MM.1S (cell line): ENCODE measurements at regions not wholly inside any gene's neighbourhood (a gene's known extent, or its start where the extent isn't known, plus 50 kb on each side); places are given as distances from the start of the nearest gene placed in this dataset.

Experiments
- DNase-seq: peaks from one replicate; pipeline ENCODE4 v3.0.0-alpha.2; 2015
- H2AFZ ChIP-seq: fragments of 300-600 bp; sonication (generic); 2 replicates; pipeline ENCODE4 v1.6.0; 2016; ENCODE audit warnings: antibody characterized with exemption, low read length
- H3F3A ChIP-seq: fragments of 300-600 bp; sonication (generic); 2 replicates; pipeline ENCODE4 v1.6.1; 2016; ENCODE audit warnings: mild to moderate bottlenecking, antibody characterized with exemption, low read length, moderate library complexity, mixed read lengths; ENCODE audit not compliant: insufficient read depth
- H3K27ac ChIP-seq: fragments of 300-600 bp; sonication (generic); 2 replicates; pipeline ENCODE4 v1.5.1; 2016; ENCODE audit warnings: mild to moderate bottlenecking, low read length
- H3K27me3 ChIP-seq: fragments of 300-600 bp; sonication (generic); replicated peaks from 2 replicates; pipeline ENCODE4 v1.6.0; 2016; ENCODE audit warnings: low read length; ENCODE audit not compliant: insufficient read depth
- H3K36me3 ChIP-seq: fragments of 300-600 bp; sonication (generic); replicated peaks from 2 replicates; pipeline ENCODE4 v1.6.1; 2016; ENCODE audit warnings: mild to moderate bottlenecking, low read length, mixed read lengths; ENCODE audit not compliant: insufficient read depth
- H3K4me1 ChIP-seq: fragments of 300-600 bp; sonication (generic); 2 replicates; pipeline ENCODE4 v1.6.1; 2016; ENCODE audit warnings: low read length, mixed read lengths
- H3K4me2 ChIP-seq: fragments of 300-600 bp; sonication (generic); 2 replicates; pipeline ENCODE4 v1.6.0; 2016; ENCODE audit warnings: low read depth, low read length
- H3K4me3 ChIP-seq: fragments of 300-600 bp; sonication (generic); 2 replicates; pipeline ENCODE4 v1.5.1; 2016; ENCODE audit warnings: low read length, mixed read lengths
- H3K79me2 ChIP-seq: fragments of 300-600 bp; sonication (generic); 2 replicates; pipeline ENCODE4 v1.6.1; 2016; ENCODE audit warnings: mixed run types, low read length, mixed read lengths
- H3K9ac ChIP-seq: fragments of 300-600 bp; sonication (generic); 2 replicates; pipeline ENCODE4 v1.6.1; 2016; ENCODE audit warnings: low read length, mixed read lengths
- H3K9me2 ChIP-seq: fragments of 300-600 bp; sonication (generic); replicated peaks from 2 replicates; pipeline ENCODE4 v1.6.1; 2016; ENCODE audit warnings: mild to moderate bottlenecking, low read length, mixed read lengths; ENCODE audit not compliant: insufficient read depth
- H3K9me3 ChIP-seq: fragments of 300-600 bp; sonication (generic); replicated peaks from 2 replicates; pipeline ENCODE4 v1.6.1; 2016; ENCODE audit warnings: mild to moderate bottlenecking, low read length, mixed read lengths; ENCODE audit not compliant: insufficient read depth
- H4K20me1 ChIP-seq: fragments of 300-600 bp; sonication (generic); 2 replicates; pipeline ENCODE4 v1.6.1; 2016; ENCODE audit warnings: mild to moderate bottlenecking, low read length, moderate library complexity, mixed read lengths; ENCODE audit not compliant: insufficient read depth
- EZH2 ChIP-seq: fragments of 300-600 bp; sonication (generic); optimal IDR thresholded peaks from 2 replicates; pipeline ENCODE3; 2017; ENCODE audit warnings: low read depth, mild to moderate bottlenecking, antibody characterized with exemption, low read length, mixed read lengths
- EZH2phosphoT487 ChIP-seq: fragments of 300-600 bp; sonication (generic); IDR thresholded peaks from 2 replicates; pipeline ENCODE4 v1.6.1; 2018; ENCODE audit warnings: antibody characterized with exemption, low read length
- TF ChIP-seq, protein P1 (sequence below): fragments of 300-600 bp; sonication (generic); IDR thresholded peaks from 2 replicates; pipeline ENCODE4 v1.5.1; 2016; ENCODE audit warnings: antibody characterized with exemption, low read length, mixed read lengths

DNA sequence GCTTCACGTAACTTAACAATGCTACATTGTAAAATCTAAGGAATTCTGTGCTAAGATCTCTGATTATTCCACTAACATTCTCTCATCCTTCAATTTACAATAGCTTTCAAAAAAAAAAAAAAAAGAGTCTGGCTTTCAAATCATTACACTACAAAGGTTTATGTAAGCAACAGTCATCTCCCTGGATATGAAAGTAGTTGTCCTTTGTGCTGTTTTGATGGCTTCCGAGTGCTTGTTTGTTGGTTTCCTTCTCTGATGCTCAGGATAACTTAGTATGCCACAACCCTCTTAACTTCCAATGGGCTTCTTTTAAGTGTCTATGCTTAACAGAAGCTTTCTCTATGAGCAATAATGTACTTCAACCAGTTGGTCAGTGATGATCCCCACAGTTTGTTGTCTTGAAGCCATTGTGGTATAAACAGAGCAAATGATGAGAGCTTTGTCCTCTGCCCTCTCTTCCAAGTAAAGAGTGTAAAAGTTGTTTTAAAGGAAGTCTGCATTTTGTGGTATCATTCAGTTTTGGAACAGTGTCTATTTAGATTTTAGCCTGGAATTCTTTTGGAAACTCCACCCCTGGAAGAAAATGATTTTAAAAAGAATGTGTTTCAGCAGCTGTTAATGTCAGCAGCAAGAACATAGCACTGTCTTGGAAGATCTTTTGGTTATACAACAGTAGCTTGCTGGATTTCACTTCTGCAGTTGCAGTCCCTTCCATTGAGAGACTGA lies 396.1 kb upstream of the RGS6 start:
- no peak for TF ChIP-seq EZH2
- TF ChIP-seq EZH2phosphoT487 = no peak
- TF ChIP-seq, protein P1, sequence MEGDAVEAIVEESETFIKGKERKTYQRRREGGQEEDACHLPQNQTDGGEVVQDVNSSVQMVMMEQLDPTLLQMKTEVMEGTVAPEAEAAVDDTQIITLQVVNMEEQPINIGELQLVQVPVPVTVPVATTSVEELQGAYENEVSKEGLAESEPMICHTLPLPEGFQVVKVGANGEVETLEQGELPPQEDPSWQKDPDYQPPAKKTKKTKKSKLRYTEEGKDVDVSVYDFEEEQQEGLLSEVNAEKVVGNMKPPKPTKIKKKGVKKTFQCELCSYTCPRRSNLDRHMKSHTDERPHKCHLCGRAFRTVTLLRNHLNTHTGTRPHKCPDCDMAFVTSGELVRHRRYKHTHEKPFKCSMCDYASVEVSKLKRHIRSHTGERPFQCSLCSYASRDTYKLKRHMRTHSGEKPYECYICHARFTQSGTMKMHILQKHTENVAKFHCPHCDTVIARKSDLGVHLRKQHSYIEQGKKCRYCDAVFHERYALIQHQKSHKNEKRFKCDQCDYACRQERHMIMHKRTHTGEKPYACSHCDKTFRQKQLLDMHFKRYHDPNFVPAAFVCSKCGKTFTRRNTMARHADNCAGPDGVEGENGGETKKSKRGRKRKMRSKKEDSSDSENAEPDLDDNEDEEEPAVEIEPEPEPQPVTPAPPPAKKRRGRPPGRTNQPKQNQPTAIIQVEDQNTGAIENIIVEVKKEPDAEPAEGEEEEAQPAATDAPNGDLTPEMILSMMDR = no peak
- Histone ChIP-seq H3K4me1 (no peaks in the 10 kb centered on the region), H3K4me2 (no peak overlapping the region), H3K9me2 (no peaks in the 10 kb centered on the region), H3K79me2 (no peaks in the 10 kb centered on the region), H3K4me3 (no peak overlapping the region), H3F3A (no peaks in the 10 kb centered on the region), H3K27ac (no peak overlapping the region), H3K9me3 (no peaks in the 10 kb centered on the region), H2AFZ (no peak overlapping the region), H3K36me3 (no peaks in the 10 kb centered on the region), H4K20me1 (no peaks in the 10 kb centered on the region), H3K9ac (no peak overlapping the region), H3K27me3 (no peaks in the 10 kb centered on the region)
- no peak for DNase-seq

DNA sequence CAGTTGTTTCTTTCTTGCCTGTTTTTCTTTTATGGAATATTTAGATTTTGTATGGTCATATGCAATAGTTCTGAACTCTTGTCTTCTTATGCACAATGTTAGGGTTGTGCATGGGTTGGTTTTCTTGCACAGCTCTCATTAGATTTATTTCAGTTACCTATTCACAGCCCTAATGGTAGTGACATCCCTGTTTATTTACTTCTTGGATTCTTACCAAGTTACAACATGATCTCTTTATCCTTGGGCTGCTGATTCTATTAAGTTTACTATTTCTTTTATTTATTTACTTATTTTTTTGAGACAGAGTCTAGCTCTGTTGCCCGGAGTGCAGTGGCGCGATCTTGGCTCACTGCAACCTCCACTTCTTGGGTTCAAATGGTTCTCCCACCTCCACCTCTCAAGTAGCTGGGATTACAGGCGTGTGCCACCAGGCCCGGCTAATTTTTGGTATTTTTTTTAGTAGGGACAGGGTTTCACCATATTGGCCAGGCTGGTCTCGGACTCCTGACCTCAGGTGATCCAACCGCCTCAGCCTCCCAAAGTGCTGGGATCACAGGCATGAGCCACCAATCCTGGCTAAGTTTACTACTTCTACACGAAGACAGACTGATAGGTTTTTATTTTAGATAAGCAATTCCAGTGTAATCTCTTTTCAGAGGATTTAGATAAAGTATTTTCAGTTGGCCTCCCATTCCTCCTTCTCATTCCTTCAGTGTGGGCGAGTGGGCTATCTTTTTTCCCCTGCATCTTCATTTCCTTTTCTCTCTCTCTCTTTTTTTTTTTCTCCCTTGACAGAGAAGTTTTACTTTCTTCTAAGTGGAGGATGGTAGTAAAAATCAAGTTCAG lies 395.1 kb upstream of the RGS6 start:
- H3F3A ChIP-seq = no peaks in the 10 kb centered on the region
- TF ChIP-seq, protein P1 = no peak
- TF ChIP-seq EZH2 (no peak), EZH2phosphoT487 (no peak)
- no peaks in the 10 kb centered on the region for H3K9me3 ChIP-seq
- H3K36me3 ChIP-seq = no peaks in the 10 kb centered on the region
- H2AFZ ChIP-seq = no peak overlapping the region
- no peaks in the 10 kb centered on the region for H3K4me1 ChIP-seq
- no peak overlapping the region for H3K4me2 ChIP-seq
- H3K4me3 ChIP-seq = no peak overlapping the region
- H3K27me3 ChIP-seq = no peaks in the 10 kb centered on the region
- DNase-seq = no peak
- H3K9me2 ChIP-seq = no peaks in the 10 kb centered on the region
- no peak overlapping the region for H3K27ac ChIP-seq
- H3K9ac ChIP-seq = no peak overlapping the region
- H3K79me2 ChIP-seq = no peaks in the 10 kb centered on the region
- no peaks in the 10 kb centered on the region for H4K20me1 ChIP-seq

- TF ChIP-seq EZH2 (no peak), EZH2phosphoT487 (no peak)
- TF ChIP-seq, protein P1 = no peak
- Histone ChIP-seq H3K36me3 (no peaks in the 10 kb centered on the region), H3K27ac (no peak overlapping the region), H2AFZ (no peak overlapping the region), H3K9ac (no peak overlapping the region), H3K4me2 (no peak overlapping the region), H3K9me2 (no peaks in the 10 kb centered on the region), H3K4me1 (no peaks in the 10 kb centered on the region), H4K20me1 (no peaks in the 10 kb centered on the region), H3K9me3 (no peaks in the 10 kb centered on the region), H3K79me2 (no peaks in the 10 kb centered on the region), H3K4me3 (no peak overlapping the region), H3F3A (no peaks in the 10 kb centered on the region), H3K27me3 (no peaks in the 10 kb centered on the region)
- DNase-seq = no peak
Observed at GRCh38 chr14:71538288-71538687, 393.9 kb upstream of the RGS6 start.
